Common myeloid progenitor, CD34-positive (primary cell): ENCODE measurements at regions not wholly inside any gene's neighbourhood (a gene's known extent, or its start where the extent isn't known, plus 50 kb on each side); places are given as distances from the start of the nearest gene placed in this dataset.

Experiments used
- CTCF ChIA-PET: fragments of 350-600 bp; sonication (Branson Sonifier 250); formaldehyde crosslinking; loops from one replicate; lab custom pipeline; 2021; ENCODE audit warnings: antibody characterized with exemption; lab: Charles Lee
- POLR2A ChIA-PET: fragments of 350-600 bp; sonication (Branson Sonifier 250); formaldehyde crosslinking; loops from one replicate; lab custom pipeline; 2021; ENCODE audit warnings: antibody characterized with exemption; lab: Charles Lee
- DNase-seq, 3 donors: peaks; one replicate each; pipeline versions ENCODE4 v3.0.0 to v3.0.0-alpha.2; 2013
- H3K27ac ChIP-seq, 2 experiments: 1 replicate in 1 of 2; 2 replicates in 1 of 2; pipeline ENCODE4 v1.7.0; 2013; ENCODE audit warnings: inconsistent platforms in 2 of 2, low read length in 2 of 2, mild to moderate bottlenecking in 2 of 2, low read depth in 1 of 2, moderate library complexity in 1 of 2; ENCODE audit not compliant: severe bottlenecking in 2 of 2, insufficient read depth in 1 of 2, poor library complexity in 1 of 2
- H3K27me3 ChIP-seq, 5 experiments: replicated peaks in 2 of 5; 1 replicate in 3 of 5; 2 replicates in 2 of 5; pipeline versions ENCODE4 v1.6.1 to v1.7.0; 2013; ENCODE audit warnings: low read length in 4 of 5, mild to moderate bottlenecking in 2 of 5, moderate library complexity in 2 of 5, inconsistent platforms in 1 of 5; ENCODE audit not compliant: insufficient read depth in 5 of 5, control insufficient read depth in 4 of 5
- H3K36me3 ChIP-seq, 4 experiments: 1 replicate in 2 of 4; 2 replicates in 2 of 4; pipeline versions ENCODE4 v1.6.1 to v1.7.0; 2013; ENCODE audit warnings: low read length in 3 of 4, control low read depth in 1 of 4, mild to moderate bottlenecking in 1 of 4; ENCODE audit not compliant: control insufficient read depth in 4 of 4, insufficient read depth in 4 of 4
- H3K4me1 ChIP-seq, 4 experiments: 1 replicate in 3 of 4; 2 replicates in 1 of 4; pipeline versions ENCODE4 v1.6.1 to v1.7.1; 2013; ENCODE audit warnings: low read length in 3 of 4, mild to moderate bottlenecking in 3 of 4, control low read depth in 1 of 4, inconsistent platforms in 1 of 4, moderate library complexity in 1 of 4; ENCODE audit not compliant: control insufficient read depth in 4 of 4, insufficient read depth in 4 of 4; ENCODE audit errors: control extremely low read depth in 1 of 4
- H3K4me3 ChIP-seq, 7 experiments: 1 replicate in 4 of 7; 2 replicates in 3 of 7; pipeline versions ENCODE4 v1.5.1 to v1.7.0; 2013; ENCODE audit warnings: mild to moderate bottlenecking in 7 of 7, low read length in 6 of 7, moderate library complexity in 6 of 7, inconsistent platforms in 2 of 7, low read depth in 2 of 7, control low read depth in 1 of 7; ENCODE audit not compliant: insufficient read depth in 4 of 7, control insufficient read depth in 1 of 7; ENCODE audit errors: extremely low read depth in 1 of 7
- H3K9me3 ChIP-seq, 5 experiments: 1 replicate in 4 of 5; 2 replicates in 1 of 5; pipeline versions ENCODE4 v1.6.1 to v1.7.1; 2013; ENCODE audit warnings: low read length in 4 of 5, mild to moderate bottlenecking in 2 of 5, inconsistent platforms in 1 of 5, low read depth in 1 of 5, moderate library complexity in 1 of 5; ENCODE audit not compliant: control insufficient read depth in 4 of 5, insufficient read depth in 2 of 5; ENCODE audit errors: control extremely low read depth in 1 of 5
- WGBS: methylation state at CpG from one replicate; pipeline ENCODE4 v1.1.5; 2013; ENCODE audit not compliant: insufficient coverage; 5-methylcytosine and 5-hydroxymethylcytosine counted together

- Histone ChIP-seq H3K27me3 (peaks cover 0 to 2% (median 0%) of the 10 kb centered on the region in 5 experiments), H3K4me3 (no peak overlapping the region), H3K4me1 (no peaks in the 10 kb centered on the region), H3K27ac (no peak overlapping the region), H3K9me3 (peaks cover 0 to 5% (median 0%) of the 10 kb centered on the region in 5 experiments), H3K36me3 (no peaks in the 10 kb centered on the region)
- ChIA-PET POLR2A (no interaction called here), CTCF (interaction anchor here (0.6 kb wide), 1 partner anchor 156 kb away, joined by 3 read pairs; no protein-coding TSS in a partner anchor)
- 71% methylated on average over 3 of the region's 4 CpGs for WGBS
- DNase-seq, result no peak
These were observed 51.3 kb upstream of the LARGE1 start for GRCh38 chr22:33971561-33971961.

DNA sequence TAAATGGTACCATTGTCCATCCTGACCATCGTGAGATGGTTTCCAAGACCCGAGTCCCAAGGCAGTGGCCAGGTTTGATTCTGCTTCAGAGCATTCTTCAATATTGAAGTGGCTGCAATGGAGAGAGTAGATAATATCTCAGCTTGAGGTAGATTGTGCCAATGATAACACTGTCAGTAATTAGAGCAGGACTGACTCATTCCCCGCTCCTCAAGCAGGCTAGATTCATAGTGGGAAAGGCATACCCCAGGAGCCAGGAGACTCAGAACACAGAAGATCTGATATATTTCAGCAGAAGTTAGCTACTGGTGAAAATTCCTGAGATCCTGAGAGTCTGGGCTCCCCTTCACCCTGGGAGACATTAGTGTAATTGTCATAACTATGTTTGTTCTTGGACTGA lies 55.6 kb upstream of the LARGE1 start:
- ChIA-PET CTCF (no interaction called here), POLR2A (no interaction called here)
- Histone ChIP-seq H3K4me1 (no peaks in the 10 kb centered on the region), H3K9me3 (peaks cover 0 to 5% (median 0%) of the 10 kb centered on the region in 5 experiments), H3K27me3 (peaks cover 0 to 2% (median 0%) of the 10 kb centered on the region in 5 experiments), H3K27ac (no peak overlapping the region), H3K36me3 (no peaks in the 10 kb centered on the region), H3K4me3 (no peak overlapping the region)
- DNase-seq, result no peak
- WGBS, result 97% methylated on average over 3 of the region's 3 CpGs

DNA sequence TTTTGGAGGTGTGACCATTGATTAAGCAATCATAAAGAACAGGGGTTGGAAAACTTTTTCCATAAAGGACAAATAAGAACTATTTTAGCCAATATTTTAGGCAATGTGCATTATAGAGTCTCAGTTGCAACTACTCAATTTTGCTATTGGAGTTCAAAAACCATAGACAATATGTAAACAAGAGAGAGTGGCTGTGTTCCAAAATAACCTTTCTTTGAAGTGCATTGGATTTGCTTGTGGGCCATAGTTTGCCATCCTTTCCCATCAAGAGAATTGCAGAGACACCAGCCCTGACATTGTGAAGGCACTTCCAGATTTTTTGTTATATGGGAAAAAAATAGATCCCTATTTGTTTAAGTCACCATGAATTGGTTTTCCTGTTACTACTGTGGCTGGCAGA lies 63.3 kb upstream of the LARGE1 start:
- CTCF ChIA-PET, result no interaction called here
- H3K27me3 ChIP-seq, result no peaks in the 10 kb centered on the region
- H3K36me3 ChIP-seq, result no peaks in the 10 kb centered on the region
- H3K4me3 ChIP-seq, result no peak overlapping the region
- H3K9me3 ChIP-seq, result no peaks in the 10 kb centered on the region
- POLR2A ChIA-PET, result no interaction called here
- no peak for DNase-seq
- H3K27ac ChIP-seq, result no peak overlapping the region
- no peaks in the 10 kb centered on the region for H3K4me1 ChIP-seq

DNA sequence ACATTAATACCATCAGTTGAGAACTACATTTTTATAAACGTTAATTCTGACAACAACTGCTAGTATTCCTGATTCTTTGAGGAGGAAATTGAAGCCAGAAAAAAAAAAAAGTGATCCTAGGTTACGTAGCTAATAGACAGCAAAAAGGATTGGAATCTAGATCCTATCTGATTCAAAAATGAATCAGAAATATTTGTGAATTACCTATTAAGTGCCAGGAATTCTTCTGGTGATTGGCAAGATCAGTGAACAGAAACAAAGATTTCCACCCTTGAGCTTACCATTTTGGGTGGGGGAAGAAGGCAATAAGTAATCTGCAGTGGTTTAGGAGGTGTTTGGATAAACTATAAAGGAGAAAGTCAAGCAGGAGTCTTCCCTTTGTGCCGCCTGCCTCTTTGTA lies 63.9 kb upstream of the LARGE1 start:
- Histone ChIP-seq H3K36me3 (no peaks in the 10 kb centered on the region), H3K27me3 (no peaks in the 10 kb centered on the region), H3K9me3 (no peaks in the 10 kb centered on the region), H3K4me3 (no peak overlapping the region), H3K27ac (no peak overlapping the region), H3K4me1 (no peaks in the 10 kb centered on the region)
- POLR2A ChIA-PET, result no interaction called here
- WGBS, result 100% methylated on average over 2 of the region's 3 CpGs
- CTCF ChIA-PET, result no interaction called here
- DNase-seq, result no peak

GRCh38 chr22:33984656-33985285 lies 64.5 kb upstream of the LARGE1 start:
- no peaks in the 10 kb centered on the region for H3K36me3 ChIP-seq
- no peaks in the 10 kb centered on the region for H3K27me3 ChIP-seq
- H3K27ac ChIP-seq, result no peak overlapping the region
- H3K4me1 ChIP-seq, result no peaks in the 10 kb centered on the region
- no peak overlapping the region for H3K4me3 ChIP-seq
- H3K9me3 ChIP-seq, result no peaks in the 10 kb centered on the region
- WGBS, result 79% methylated on average over 5 of the region's 8 CpGs
- DNase-seq, result no peak
- ChIA-PET CTCF (no interaction called here), POLR2A (no interaction called here)

DNA sequence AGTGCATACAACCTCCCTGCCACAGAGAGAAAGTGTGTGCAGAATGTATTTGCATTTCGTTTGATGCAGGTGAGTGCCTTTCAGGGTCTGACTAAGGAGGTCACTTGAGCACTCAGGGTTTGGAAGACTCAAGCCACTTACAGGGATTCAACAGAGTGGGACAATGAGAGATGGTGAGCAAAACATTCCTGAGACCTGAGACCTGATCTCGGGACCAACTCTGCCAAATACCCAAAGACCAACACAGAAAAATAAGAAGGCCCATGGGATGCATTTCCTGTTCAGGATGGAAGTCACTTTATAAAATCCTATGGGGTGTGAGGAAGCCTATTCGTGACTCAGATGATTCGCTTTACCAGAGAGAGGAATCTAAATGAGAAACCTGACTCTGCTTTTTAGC lies 65.2 kb upstream of the LARGE1 start:
- no peak overlapping the region for H3K4me3 ChIP-seq
- ChIA-PET POLR2A (no interaction called here), CTCF (no interaction called here)
- H3K27ac ChIP-seq, result no peak overlapping the region
- H3K27me3 ChIP-seq, result no peaks in the 10 kb centered on the region
- H3K9me3 ChIP-seq, result no peaks in the 10 kb centered on the region
- DNase-seq, result no peak
- no peaks in the 10 kb centered on the region for H3K4me1 ChIP-seq
- no peaks in the 10 kb centered on the region for H3K36me3 ChIP-seq
- 95% methylated on average over 3 of the region's 4 CpGs for WGBS

DNA sequence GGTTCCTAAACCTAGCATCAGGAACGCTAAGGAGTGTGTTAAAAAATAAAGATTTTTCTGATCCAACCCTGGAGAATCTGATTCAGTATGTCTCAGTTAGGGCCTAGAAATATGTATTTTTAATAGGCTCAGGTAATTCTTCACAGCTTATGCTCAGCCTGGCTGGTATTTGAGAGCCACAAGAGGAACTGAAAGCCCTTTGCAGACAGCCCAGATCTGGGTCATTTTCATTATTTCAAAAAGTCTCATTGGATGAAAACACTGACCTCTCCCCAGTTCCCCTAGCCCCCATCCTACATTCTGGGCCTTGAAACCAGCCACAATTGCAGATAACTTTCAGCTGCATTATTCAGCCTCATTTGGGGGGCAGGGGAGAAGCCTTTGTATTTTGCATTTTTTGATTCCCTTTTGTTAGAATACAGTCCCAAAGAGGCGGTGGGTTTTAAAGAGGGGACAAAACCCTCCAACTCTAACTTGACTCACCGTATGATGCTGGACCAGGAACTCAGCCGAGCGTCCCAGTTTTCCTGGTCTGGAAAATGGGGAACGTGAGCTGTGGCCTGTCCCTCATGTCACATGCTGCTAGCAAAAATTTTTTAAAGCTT lies 66.0 kb upstream of the LARGE1 start:
- POLR2A ChIA-PET, result no interaction called here
- no peak for DNase-seq
- Histone ChIP-seq H3K27me3 (no peaks in the 10 kb centered on the region), H3K36me3 (no peaks in the 10 kb centered on the region), H3K4me1 (no peaks in the 10 kb centered on the region), H3K27ac (no peak overlapping the region), H3K9me3 (no peaks in the 10 kb centered on the region), H3K4me3 (no peak overlapping the region)
- CTCF ChIA-PET, result no interaction called here
- 57% methylated on average over 6 of the region's 6 CpGs for WGBS
